CD14-positive monocyte (primary cell): ENCODE measurements at regions not wholly inside any gene's neighbourhood (a gene's known extent, or its start where the extent isn't known, plus 50 kb on each side); places are given as distances from the start of the nearest gene placed in this dataset.

ENCODE experiments used
- DNase-seq, 3 donors: peaks; one replicate each; pipeline ENCODE4 v3.0.0-alpha.2; 2011 to 2022
- H2AFZ ChIP-seq: 2 replicates; pipeline ENCODE4 v1.6.0; 2012; ENCODE audit warnings: mild to moderate bottlenecking, low read depth, low read length, inconsistent platforms; ENCODE audit not compliant: insufficient read depth, poor library complexity, severe bottlenecking
- H3K27ac ChIP-seq, 2 donors: 1 replicate in 1 of 2; 2 replicates in 1 of 2; pipeline ENCODE4 v1.5.1; 2012 to 2013; ENCODE audit warnings: low read length in 2 of 2, control low read depth in 1 of 2, inconsistent platforms in 1 of 2, low read depth in 1 of 2, mild to moderate bottlenecking in 1 of 2
- H3K27me3 ChIP-seq, 2 donors: one replicate each; pipeline versions ENCODE4 v1.6.0 to v1.6.1; 2011 to 2013; ENCODE audit warnings: low read length in 2 of 2; ENCODE audit not compliant: control insufficient read depth in 2 of 2, insufficient read depth in 2 of 2
- H3K36me3 ChIP-seq, 2 donors: replicated peaks in 1 of 2; 1 replicate in 1 of 2; 2 replicates in 1 of 2; pipeline versions ENCODE4 v1.5.1 to v1.6.1; 2012 to 2013; ENCODE audit warnings: low read length in 2 of 2, control low read depth in 1 of 2, inconsistent platforms in 1 of 2, mild to moderate bottlenecking in 1 of 2; ENCODE audit not compliant: insufficient read depth in 2 of 2, control insufficient read depth in 1 of 2
- H3K4me1 ChIP-seq, 2 donors: 1 replicate in 1 of 2; 2 replicates in 1 of 2; pipeline versions ENCODE4 v1.5.1 to v1.6.1; 2012 to 2013; ENCODE audit warnings: low read length in 2 of 2, control low read depth in 1 of 2, inconsistent platforms in 1 of 2, mild to moderate bottlenecking in 1 of 2, moderate library complexity in 1 of 2; ENCODE audit not compliant: insufficient read depth in 2 of 2, control insufficient read depth in 1 of 2
- H3K4me2 ChIP-seq: replicated peaks from 2 replicates; pipeline ENCODE3; 2012; ENCODE audit warnings: low read length, moderate library complexity, mild to moderate bottlenecking; ENCODE audit not compliant: poor library complexity, severe bottlenecking; ENCODE audit errors: extremely low read depth
- H3K4me3 ChIP-seq, 3 experiments: fragments of 200-600 bp in 1 of 3; sonication (generic) in 1 of 3; replicated peaks in 1 of 3; 1 replicate in 2 of 3; 2 replicates in 1 of 3; pipeline ENCODE4 v1.5.1; 2011 to 2013; ENCODE audit warnings: low read length in 3 of 3, mild to moderate bottlenecking in 3 of 3, control low read depth in 2 of 3, low read depth in 2 of 3, inconsistent platforms in 1 of 3, moderate library complexity in 1 of 3
- H3K79me2 ChIP-seq: 2 replicates; pipeline ENCODE4 v1.6.0; 2012; ENCODE audit warnings: mild to moderate bottlenecking, control low read depth, inconsistent platforms, low read length, moderate library complexity; ENCODE audit not compliant: insufficient read depth
- H3K9ac ChIP-seq: 2 replicates; pipeline ENCODE4 v1.6.0; 2017; ENCODE audit warnings: low read length, mild to moderate bottlenecking; ENCODE audit not compliant: insufficient read depth, poor library complexity, severe bottlenecking
- H3K9me3 ChIP-seq, 2 donors: replicated peaks in 1 of 2; 1 replicate in 1 of 2; 2 replicates in 1 of 2; pipeline versions ENCODE4 v1.5.1 to v1.6.1; 2012 to 2013; ENCODE audit warnings: low read length in 2 of 2, control low read depth in 1 of 2; ENCODE audit not compliant: control insufficient read depth in 1 of 2, insufficient read depth in 1 of 2
- H4K20me1 ChIP-seq: 2 replicates; pipeline ENCODE4 v1.6.0; 2012; ENCODE audit warnings: mild to moderate bottlenecking, low read length, control low read depth, moderate library complexity; ENCODE audit not compliant: insufficient read depth
- H3K27ac Mint-ChIP-seq, 7 donors: one replicate each; pipeline ENCODE4 v1.8.0; 2020; ENCODE audit warnings: mild to moderate bottlenecking in 7 of 7, mixed read lengths in 7 of 7, moderate library complexity in 6 of 7, inconsistent platforms in 2 of 7
- H3K27me3 Mint-ChIP-seq, 3 donors: one replicate each; pipeline ENCODE4 v1.8.0; 2021 to 2022; ENCODE audit warnings: low read depth in 3 of 3, mild to moderate bottlenecking in 3 of 3, mixed read lengths in 3 of 3, moderate library complexity in 3 of 3, inconsistent platforms in 1 of 3
- H3K36me3 Mint-ChIP-seq, 2 donors: one replicate each; pipeline ENCODE4 v1.8.0; 2020; ENCODE audit warnings: mixed read lengths in 2 of 2, inconsistent platforms in 1 of 2, mild to moderate bottlenecking in 1 of 2
- H3K4me1 Mint-ChIP-seq: one replicate; pipeline ENCODE4 v1.8.0; 2020; ENCODE audit warnings: mild to moderate bottlenecking, mixed read lengths
- H3K4me3 Mint-ChIP-seq, 2 donors: one replicate each; pipeline ENCODE4 v1.8.0; 2020; ENCODE audit warnings: mild to moderate bottlenecking in 2 of 2, mixed read lengths in 2 of 2, moderate library complexity in 1 of 2
- H3K9me3 Mint-ChIP-seq, 7 donors: one replicate each; pipeline ENCODE4 v1.8.0; 2020 to 2022; ENCODE audit warnings: mixed read lengths in 7 of 7, mild to moderate bottlenecking in 6 of 7, moderate library complexity in 6 of 7, inconsistent platforms in 2 of 7
- CTCF ChIP-seq: fragments of 200-600 bp; IDR thresholded peaks from one replicate; pipeline ENCODE4 v1.8.0; 2022; ENCODE audit warnings: antibody characterized with exemption, mild to moderate bottlenecking
- WGBS: methylation state at CpG from one replicate; pipeline ENCODE4 v1.1.5; 2013; ENCODE audit warnings: missing lambda C conversion rate; ENCODE audit not compliant: insufficient coverage; 5-methylcytosine and 5-hydroxymethylcytosine counted together
- intact Hi-C, 2 donors: fragments of 100-400 bp; cut with micrococcal nuclease; formaldehyde crosslinking; loops; one replicate each; pipeline versions ENCODE4 v1.15.0 to v1.15.1; 2023

- Mint-ChIP-seq H3K4me1 (no peaks in the 10 kb centered on the region), H3K36me3 (no peaks in the 10 kb centered on the region), H3K27ac (no peak overlapping the region), H3K27me3 (peaks cover 0 to 4% (median 0%) of the 10 kb centered on the region in 3 donors), H3K4me3 (no peak overlapping the region), H3K9me3 (peaks cover under 1 to 14% (median 2%) of the 10 kb centered on the region in 7 donors)
- Histone ChIP-seq H4K20me1 (no peaks in the 10 kb centered on the region), H3K27ac (no peak overlapping the region), H3K9ac (no peak overlapping the region), H3K4me2 (no peak overlapping the region), H3K9me3 (peaks cover 0 to 4% of the 10 kb centered on the region in 2 donors), H3K4me1 (no peaks in the 10 kb centered on the region), H2AFZ (no peak overlapping the region), H3K27me3 (no peaks in the 10 kb centered on the region), H3K36me3 (no peaks in the 10 kb centered on the region), H3K79me2 (no peaks in the 10 kb centered on the region), H3K4me3 (no peak overlapping the region)
- DNase-seq = no peak
- 100% methylated on average over 2 of the region's 2 CpGs for WGBS
- TF ChIP-seq CTCF = no peak
- intact Hi-C loops = no loop called here
Observed at GRCh38 chr4:124454772-124455270, 257.7 kb downstream of the ANKRD50 start.

GRCh38 chr4:124455671-124456070 is 256.9 kb downstream of the ANKRD50 start:
- peaks cover 1 to 14% (median 3%) of the 10 kb centered on the region in 7 donors for H3K9me3 Mint-ChIP-seq
- no peaks in the 10 kb centered on the region for H3K27me3 ChIP-seq
- H3K4me1 ChIP-seq = no peaks in the 10 kb centered on the region
- H3K4me3 ChIP-seq = no peak overlapping the region
- no peaks in the 10 kb centered on the region for H3K4me1 Mint-ChIP-seq
- no peak overlapping the region for H3K4me2 ChIP-seq
- WGBS = no CpG with 5 or more reads among the region's 3 CpGs
- H3K9me3 ChIP-seq = peaks cover 3 to 4% of the 10 kb centered on the region in 2 donors
- H2AFZ ChIP-seq = no peak overlapping the region
- TF ChIP-seq CTCF = no peak
- intact Hi-C loops = no loop called here
- no peak overlapping the region for H3K27ac ChIP-seq
- H3K27ac Mint-ChIP-seq = no peak overlapping the region
- H3K36me3 ChIP-seq = no peaks in the 10 kb centered on the region
- no peaks in the 10 kb centered on the region for H4K20me1 ChIP-seq
- no peak overlapping the region for H3K9ac ChIP-seq
- no peak for DNase-seq
- H3K27me3 Mint-ChIP-seq = peaks cover 0 to 4% (median 0%) of the 10 kb centered on the region in 3 donors
- H3K79me2 ChIP-seq = no peaks in the 10 kb centered on the region
- H3K36me3 Mint-ChIP-seq = no peaks in the 10 kb centered on the region
- H3K4me3 Mint-ChIP-seq = no peak overlapping the region
